ENCODE measurements at regions not wholly inside any gene's neighbourhood (a gene's known extent, or its start where the extent isn't known, plus 50 kb on each side); places are given as distances from the start of the nearest gene placed in this dataset.

- Histone ChIP-seq H3K4me3 (ENCODE audit: low read depth, low read length, poor library complexity, severe bottlenecking) (no peak overlapping the region), H3K27me3 (replicated peaks; ENCODE audit: insufficient read depth, low read depth, low read length, poor library complexity) (no peaks in the 10 kb centered on the region), H3K27ac (ENCODE audit: low read depth, low read length, poor library complexity, severe bottlenecking) (no peak overlapping the region), H3K36me3 (ENCODE audit: insufficient read depth, low read length, poor library complexity, severe bottlenecking) (no peaks in the 10 kb centered on the region), H3K9me3 (ENCODE audit: low read depth, low read length, poor library complexity, severe bottlenecking) (no peaks in the 10 kb centered on the region), H3K4me1 (ENCODE audit: insufficient read depth, low read length, poor library complexity, severe bottlenecking) (no peaks in the 10 kb centered on the region)
- TF ChIP-seq EZH2 (IDR thresholded peaks at IDR 0.05; ENCODE audit: borderline replicate concordance, low read depth, low read length, poor library complexity, severe bottlenecking) (no peak), CTCF (conservative IDR thresholded peaks at IDR 0.05; ENCODE audit: low read depth, low read length) (no peak)
- BruUV-seq (replicated peaks), result no TSS peak
- no peak for DNase-seq (ENCODE audit: low spot score)
- intact Hi-C loops (cut with micrococcal nuclease; ENCODE audit: unreplicated experiment), result no loop called here
- CTCF ChIA-PET, result no interaction called here
- POLR2A ChIA-PET (ENCODE audit: low non-redundant PET), result no interaction called here
Measured at GRCh38 chr20:24141111-24141510, 152.5 kb upstream of the GGTLC1 start.

- BruUV-seq (replicated peaks), result no TSS peak
- H3K4me3 ChIP-seq (ENCODE audit: low read depth, low read length, poor library complexity, severe bottlenecking), result no peak overlapping the region
- no peaks in the 10 kb centered on the region for H3K36me3 ChIP-seq (ENCODE audit: insufficient read depth, low read length, poor library complexity, severe bottlenecking)
- ChIA-PET POLR2A (ENCODE audit: low non-redundant PET) (no interaction called here), CTCF (no interaction called here)
- intact Hi-C loops (cut with micrococcal nuclease; ENCODE audit: unreplicated experiment), result no loop called here
- H3K4me1 ChIP-seq (ENCODE audit: insufficient read depth, low read length, poor library complexity, severe bottlenecking), result no peaks in the 10 kb centered on the region
- no peak overlapping the region for H3K27ac ChIP-seq (ENCODE audit: low read depth, low read length, poor library complexity, severe bottlenecking)
- H3K27me3 ChIP-seq (replicated peaks; ENCODE audit: insufficient read depth, low read depth, low read length, poor library complexity), result no peaks in the 10 kb centered on the region
- no peaks in the 10 kb centered on the region for H3K9me3 ChIP-seq (ENCODE audit: low read depth, low read length, poor library complexity, severe bottlenecking)
- TF ChIP-seq EZH2 (IDR thresholded peaks at IDR 0.05; ENCODE audit: borderline replicate concordance, low read depth, low read length, poor library complexity, severe bottlenecking) (no peak), CTCF (conservative IDR thresholded peaks at IDR 0.05; ENCODE audit: low read depth, low read length) (no peak)
- DNase-seq (ENCODE audit: low spot score), result no peak
Measured at GRCh38 chr20:24139846-24140245, 151.3 kb upstream of the GGTLC1 start.

GRCh38 chr20:24138951-24139350 lies 150.4 kb upstream of the GGTLC1 start:
- H3K4me1 ChIP-seq (ENCODE audit: insufficient read depth, low read length, poor library complexity, severe bottlenecking), result no peaks in the 10 kb centered on the region
- H3K27me3 ChIP-seq (replicated peaks; ENCODE audit: insufficient read depth, low read depth, low read length, poor library complexity), result no peaks in the 10 kb centered on the region
- no TSS peak for BruUV-seq (replicated peaks)
- no peaks in the 10 kb centered on the region for H3K36me3 ChIP-seq (ENCODE audit: insufficient read depth, low read length, poor library complexity, severe bottlenecking)
- intact Hi-C loops (cut with micrococcal nuclease; ENCODE audit: unreplicated experiment), result no loop called here
- DNase-seq (ENCODE audit: low spot score), result no peak
- TF ChIP-seq EZH2 (IDR thresholded peaks at IDR 0.05; ENCODE audit: borderline replicate concordance, low read depth, low read length, poor library complexity, severe bottlenecking) (no peak), CTCF (conservative IDR thresholded peaks at IDR 0.05; ENCODE audit: low read depth, low read length) (no peak)
- CTCF ChIA-PET, result no interaction called here
- no peaks in the 10 kb centered on the region for H3K9me3 ChIP-seq (ENCODE audit: low read depth, low read length, poor library complexity, severe bottlenecking)
- POLR2A ChIA-PET (ENCODE audit: low non-redundant PET), result no interaction called here
- no peak overlapping the region for H3K27ac ChIP-seq (ENCODE audit: low read depth, low read length, poor library complexity, severe bottlenecking)
- H3K4me3 ChIP-seq (ENCODE audit: low read depth, low read length, poor library complexity, severe bottlenecking), result no peak overlapping the region

Data from A673 (cell line).